ENCODE measurements at regions not wholly inside any gene's neighbourhood (a gene's known extent, or its start where the extent isn't known, plus 50 kb on each side); places are given as distances from the start of the nearest gene placed in this dataset.

- no peak for DNase-seq (ENCODE audit: low read depth)
- no peak overlapping the region for H3K4me3 ChIP-seq (ENCODE audit: low read depth, low read length)
- TF ChIP-seq, protein P1, sequence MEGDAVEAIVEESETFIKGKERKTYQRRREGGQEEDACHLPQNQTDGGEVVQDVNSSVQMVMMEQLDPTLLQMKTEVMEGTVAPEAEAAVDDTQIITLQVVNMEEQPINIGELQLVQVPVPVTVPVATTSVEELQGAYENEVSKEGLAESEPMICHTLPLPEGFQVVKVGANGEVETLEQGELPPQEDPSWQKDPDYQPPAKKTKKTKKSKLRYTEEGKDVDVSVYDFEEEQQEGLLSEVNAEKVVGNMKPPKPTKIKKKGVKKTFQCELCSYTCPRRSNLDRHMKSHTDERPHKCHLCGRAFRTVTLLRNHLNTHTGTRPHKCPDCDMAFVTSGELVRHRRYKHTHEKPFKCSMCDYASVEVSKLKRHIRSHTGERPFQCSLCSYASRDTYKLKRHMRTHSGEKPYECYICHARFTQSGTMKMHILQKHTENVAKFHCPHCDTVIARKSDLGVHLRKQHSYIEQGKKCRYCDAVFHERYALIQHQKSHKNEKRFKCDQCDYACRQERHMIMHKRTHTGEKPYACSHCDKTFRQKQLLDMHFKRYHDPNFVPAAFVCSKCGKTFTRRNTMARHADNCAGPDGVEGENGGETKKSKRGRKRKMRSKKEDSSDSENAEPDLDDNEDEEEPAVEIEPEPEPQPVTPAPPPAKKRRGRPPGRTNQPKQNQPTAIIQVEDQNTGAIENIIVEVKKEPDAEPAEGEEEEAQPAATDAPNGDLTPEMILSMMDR (IDR thresholded peaks at IDR 0.05; ENCODE audit: insufficient read depth, low read depth, low read length, missing control alignments): no peak
Observed at GRCh38 chr10:3496138-3496537, 288.9 kb downstream of the KLF6 start.

- no peak overlapping the region for H3K4me3 ChIP-seq (ENCODE audit: low read depth, low read length)
- TF ChIP-seq, protein P1 (IDR thresholded peaks at IDR 0.05; ENCODE audit: insufficient read depth, low read depth, low read length, missing control alignments): no peak
- DNase-seq (ENCODE audit: low read depth): no peak
Observed at GRCh38 chr10:3495281-3495680, 289.7 kb downstream of the KLF6 start.

- no peak overlapping the region for H3K4me3 ChIP-seq (ENCODE audit: low read depth, low read length)
- TF ChIP-seq, protein P1 (IDR thresholded peaks at IDR 0.05; ENCODE audit: insufficient read depth, low read depth, low read length, missing control alignments): no peak
- DNase-seq (ENCODE audit: low read depth): no peak
Observed at GRCh38 chr10:3494838-3495230, 290.2 kb downstream of the KLF6 start.

- TF ChIP-seq, protein P1 (IDR thresholded peaks at IDR 0.05; ENCODE audit: insufficient read depth, low read depth, low read length, missing control alignments): no peak
- DNase-seq (ENCODE audit: low read depth): no peak
- no peak overlapping the region for H3K4me3 ChIP-seq (ENCODE audit: low read depth, low read length)
Observed at GRCh38 chr10:3494131-3494837, 290.7 kb downstream of the KLF6 start.

- TF ChIP-seq, protein P1 (IDR thresholded peaks at IDR 0.05; ENCODE audit: insufficient read depth, low read depth, low read length, missing control alignments): no peak
- no peak overlapping the region for H3K4me3 ChIP-seq (ENCODE audit: low read depth, low read length)
- DNase-seq (ENCODE audit: low read depth): no peak
Observed at GRCh38 chr10:3493621-3494020, 291.4 kb downstream of the KLF6 start.

DNA sequence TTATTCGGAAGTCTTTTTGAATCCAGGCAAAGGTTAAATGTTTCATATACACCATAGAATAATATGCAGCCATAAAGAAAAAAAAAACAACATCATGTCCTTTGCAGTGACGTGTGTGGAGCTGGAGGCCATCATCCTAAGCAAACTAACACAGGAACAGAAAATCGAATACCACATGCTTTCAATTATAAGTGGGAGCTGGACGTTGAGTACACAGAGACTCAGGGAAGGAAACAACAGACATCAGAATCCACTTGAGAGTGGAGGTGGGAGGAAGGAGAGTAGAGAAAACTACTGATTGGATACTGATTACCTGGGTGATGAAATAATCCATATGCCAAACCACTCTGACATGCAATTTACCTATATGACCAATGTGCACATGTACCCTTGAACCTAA is 293.4 kb downstream of the KLF6 start:
- no peak overlapping the region for H3K4me3 ChIP-seq (ENCODE audit: low read depth, low read length)
- DNase-seq (ENCODE audit: low read depth): no peak
- TF ChIP-seq, protein P1 (IDR thresholded peaks at IDR 0.05; ENCODE audit: insufficient read depth, low read depth, low read length, missing control alignments): no peak

DNA sequence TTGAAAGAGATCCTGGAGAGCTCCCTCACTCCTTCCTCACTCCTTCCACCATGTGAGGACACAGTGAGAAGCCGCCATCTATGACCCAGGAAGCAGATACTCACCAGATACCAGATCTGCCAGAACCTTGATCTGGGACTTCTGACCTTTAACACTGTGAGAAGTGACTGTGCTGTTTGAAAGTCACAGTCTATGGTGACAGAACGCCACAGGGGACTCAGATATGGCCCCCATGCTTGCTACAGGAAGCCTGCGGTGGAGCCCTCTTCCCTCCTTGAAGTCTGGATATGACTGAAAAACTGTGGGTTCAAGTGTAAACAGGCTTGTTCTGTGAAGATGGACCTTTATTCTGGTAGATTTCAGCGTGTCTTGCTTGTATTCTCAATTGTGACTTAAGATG is 297.8 kb downstream of the KLF6 start:
- no peak overlapping the region for H3K4me3 ChIP-seq (ENCODE audit: low read depth, low read length)
- TF ChIP-seq, protein P1 (IDR thresholded peaks at IDR 0.05; ENCODE audit: insufficient read depth, low read depth, low read length, missing control alignments): no peak
- DNase-seq (ENCODE audit: low read depth): no peak
